DMS 273 (cell line): ENCODE measurements at regions not wholly inside any gene's neighbourhood (a gene's known extent, or its start where the extent isn't known, plus 50 kb on each side); places are given as distances from the start of the nearest gene placed in this dataset.
A peak's percentile ranks its signal among the peaks of the same experiment; 100 is the strongest.
"Not testable (repeated sequence)": the region's sequence is repeated elsewhere in the genome, so short reads cannot be mapped to it uniquely, and the experiment has no call there.

Experiments used
- DNase-seq: peaks from one replicate; lab custom pipeline; 2025; ENCODE audit not compliant: unreplicated experiment; lab: John Stamatoyannopoulos, UW

DNA sequence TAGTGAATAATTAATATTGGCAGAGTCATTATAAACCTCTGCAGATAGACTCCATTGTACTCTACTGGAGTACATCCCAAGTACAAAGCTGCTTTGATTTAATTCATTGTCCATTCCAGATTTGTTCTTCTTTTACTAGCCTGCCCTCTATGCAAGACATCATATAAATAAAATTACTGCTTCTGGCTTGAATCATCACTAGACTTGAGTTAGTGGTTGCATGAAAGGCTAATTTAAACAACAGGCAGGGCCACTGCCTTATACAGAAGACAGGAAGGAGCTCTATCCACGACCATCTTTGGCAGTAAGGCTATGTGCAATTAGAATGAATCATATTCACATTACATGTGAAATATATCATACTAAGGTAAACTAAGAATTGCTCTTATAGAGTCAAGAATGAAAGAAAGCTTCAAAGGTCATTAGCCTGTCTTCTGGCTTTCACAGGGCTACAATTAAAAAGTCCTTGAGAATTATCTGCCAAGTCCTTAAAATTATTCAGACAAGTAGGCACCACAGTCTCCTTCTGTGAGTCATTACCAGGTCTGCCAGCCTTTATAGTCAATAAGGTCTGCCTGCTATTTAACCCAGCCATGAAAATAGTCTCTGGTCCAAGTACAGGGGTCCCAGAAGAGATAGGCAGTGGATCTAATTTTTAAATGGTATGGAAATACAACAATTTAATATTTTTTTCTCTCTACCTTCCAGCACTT lies 631.8 kb downstream of the TMTC2 start:
- peak; percentile 35 for DNase-seq

DNA sequence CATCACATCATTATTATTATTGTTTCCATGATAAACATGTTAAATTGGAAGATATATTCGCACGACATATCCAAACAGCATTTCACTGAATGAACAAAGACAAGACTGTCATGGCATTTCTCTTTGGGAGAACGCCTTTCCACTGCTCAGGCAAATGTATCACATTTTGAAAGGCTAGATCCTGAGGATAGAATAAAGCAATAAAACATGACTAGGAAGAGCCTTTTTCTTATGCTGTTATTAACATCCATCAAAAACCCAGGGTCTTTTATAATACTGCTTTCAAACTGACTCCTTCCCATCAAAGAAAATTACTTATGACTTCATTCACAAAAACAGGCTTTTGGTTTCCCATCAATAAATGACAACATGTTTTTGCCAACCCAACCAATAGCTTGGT lies 630.9 kb downstream of the TMTC2 start:
- DNase-seq, result no peak

DNA sequence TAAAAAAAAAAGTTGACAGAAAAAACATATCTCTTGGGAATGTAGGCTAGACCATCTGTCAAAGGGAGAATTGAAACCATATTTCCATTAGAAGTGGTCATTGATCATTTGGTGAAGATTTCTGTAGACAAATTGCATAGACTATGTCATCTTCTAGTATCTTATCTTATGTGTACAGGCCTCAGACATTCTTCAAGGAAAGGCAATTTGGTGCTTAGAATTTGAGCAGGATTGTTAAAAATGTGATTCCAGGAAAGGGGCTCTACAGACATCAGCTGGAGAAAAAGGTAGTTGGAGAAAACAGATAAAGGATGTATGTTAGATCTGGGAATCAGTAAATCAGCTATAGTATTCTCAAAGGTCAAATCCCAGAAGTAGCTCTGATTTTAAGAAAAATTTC lies 627.1 kb downstream of the TMTC2 start:
- no peak for DNase-seq

DNA sequence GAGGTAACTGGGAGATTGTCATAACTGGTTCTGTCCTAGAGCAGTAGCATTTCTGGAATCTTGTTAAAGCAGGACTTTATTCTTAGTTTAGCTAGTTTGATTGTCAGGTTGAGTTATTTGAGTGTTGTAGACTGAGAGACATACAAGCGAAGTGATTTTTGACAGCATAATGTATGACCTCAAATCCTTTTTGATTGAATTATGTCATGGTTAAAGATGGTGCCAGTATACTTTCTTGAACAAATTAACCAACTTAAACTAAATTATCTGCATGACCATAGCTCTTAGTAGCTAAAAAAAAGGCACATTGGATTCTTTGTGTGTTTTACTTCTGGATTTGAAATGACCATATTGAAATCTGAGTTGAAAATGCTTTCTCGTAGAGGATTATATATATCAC lies 626.6 kb downstream of the TMTC2 start:
- no peak for DNase-seq

DNA sequence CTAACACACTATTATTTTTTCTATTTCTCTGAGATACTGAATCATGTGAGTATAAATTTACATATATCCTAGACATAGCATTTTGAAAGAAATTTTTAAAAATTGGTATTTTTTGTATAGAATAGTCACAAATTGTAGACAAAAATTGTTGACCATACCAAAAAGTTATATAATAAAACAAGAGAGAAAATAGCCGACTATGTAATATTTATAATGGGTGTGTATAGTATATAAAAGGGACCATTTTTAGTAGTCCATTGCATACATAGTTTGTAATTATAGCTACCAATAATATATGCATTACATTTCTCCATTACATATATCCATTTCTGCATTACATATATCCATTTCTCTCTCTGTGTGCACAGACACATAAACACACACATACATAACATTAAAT lies 590.2 kb downstream of the TMTC2 start:
- no peak for DNase-seq

- DNase-seq, result no peak
These were observed 584.5 kb downstream of the TMTC2 start for GRCh38 chr12:83271201-83271600.

- no peak for DNase-seq
These were observed 579.1 kb downstream of the TMTC2 start for GRCh38 chr12:83265808-83266207.

DNA sequence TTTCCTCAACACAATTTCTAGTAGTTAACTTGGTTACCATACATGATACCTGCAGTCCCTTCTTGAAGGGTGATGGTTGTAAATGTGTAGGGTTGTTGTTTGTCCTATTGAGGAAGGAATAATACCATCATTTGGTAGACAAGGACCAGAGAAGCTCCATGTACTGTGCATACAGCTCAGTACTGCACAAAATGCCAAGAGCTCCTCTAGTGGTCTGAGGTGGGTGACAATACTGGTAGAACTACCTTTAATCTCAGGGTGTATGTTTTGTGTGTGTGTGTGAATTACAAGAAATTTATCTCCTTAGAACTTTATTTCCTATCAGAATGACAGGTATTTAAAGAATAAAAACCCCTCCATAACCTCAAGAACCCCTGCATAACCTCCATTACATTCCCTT lies 575.3 kb downstream of the TMTC2 start:
- peak; percentile 0 for DNase-seq

DNA sequence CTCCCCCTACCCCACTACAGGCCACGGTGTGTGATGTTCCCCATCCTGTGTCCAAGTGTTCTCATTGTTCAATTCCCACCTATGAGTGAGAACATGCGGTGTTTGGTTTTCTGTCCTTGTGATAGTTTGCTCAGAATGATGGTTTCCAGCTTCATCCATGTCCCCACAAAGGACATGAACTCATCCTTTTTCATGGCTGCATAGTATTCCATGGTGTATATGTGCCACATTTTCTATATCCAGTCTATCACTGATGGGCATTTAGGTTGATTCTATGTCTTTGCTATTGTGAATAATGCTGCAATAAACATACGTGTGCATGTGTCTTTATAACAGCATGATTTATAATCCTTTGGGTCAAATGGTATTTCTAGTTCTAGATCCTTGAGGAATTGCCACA lies 573.4 kb downstream of the TMTC2 start:
- DNase-seq, result not testable (repeated sequence)

- no peak for DNase-seq
These were observed 571.0 kb downstream of the TMTC2 start for GRCh38 chr12:83257726-83258125.

- DNase-seq, result no peak
These were observed 569.9 kb downstream of the TMTC2 start for GRCh38 chr12:83256562-83256961.

DNA sequence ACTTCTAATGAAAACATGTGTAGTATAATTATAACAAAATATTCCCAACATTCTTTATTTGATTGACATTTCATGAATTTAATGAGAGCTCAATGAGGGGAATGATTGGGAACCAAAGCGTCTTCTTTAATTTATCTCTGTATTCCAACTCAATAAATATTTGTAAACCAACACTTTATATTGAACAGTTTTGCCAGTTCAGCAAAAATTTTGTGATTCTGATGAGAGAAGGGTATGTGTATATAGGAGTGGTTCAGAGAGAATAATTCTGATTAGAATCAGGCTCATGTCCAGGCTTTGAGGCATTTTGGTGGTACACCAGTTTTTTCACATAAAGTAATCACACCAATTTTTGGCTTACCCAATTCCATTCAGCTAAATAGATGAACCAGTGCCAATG lies 564.2 kb downstream of the TMTC2 start:
- DNase-seq, result no peak

DNA sequence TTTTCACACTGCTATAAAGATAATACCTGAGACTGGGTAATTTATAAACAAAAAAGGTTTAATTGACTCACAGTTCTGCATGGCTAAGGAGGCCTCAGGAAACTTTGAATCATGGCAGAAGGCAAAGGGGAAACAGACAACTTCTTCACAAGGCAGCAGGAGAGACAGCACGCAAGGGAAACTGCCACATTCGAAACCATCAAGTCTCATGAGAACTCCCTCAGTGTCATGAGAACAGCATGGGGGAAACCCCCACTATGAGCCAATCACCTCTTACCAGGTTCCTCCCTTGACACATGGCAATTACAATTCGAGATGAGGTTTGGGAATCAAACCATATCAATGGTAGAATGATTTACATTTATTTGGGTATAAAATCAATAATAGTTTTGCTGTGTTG lies 558.5 kb downstream of the TMTC2 start:
- DNase-seq, result no peak

GRCh38 chr12:83244001-83244400 lies 557.3 kb downstream of the TMTC2 start:
- no peak for DNase-seq

DNA sequence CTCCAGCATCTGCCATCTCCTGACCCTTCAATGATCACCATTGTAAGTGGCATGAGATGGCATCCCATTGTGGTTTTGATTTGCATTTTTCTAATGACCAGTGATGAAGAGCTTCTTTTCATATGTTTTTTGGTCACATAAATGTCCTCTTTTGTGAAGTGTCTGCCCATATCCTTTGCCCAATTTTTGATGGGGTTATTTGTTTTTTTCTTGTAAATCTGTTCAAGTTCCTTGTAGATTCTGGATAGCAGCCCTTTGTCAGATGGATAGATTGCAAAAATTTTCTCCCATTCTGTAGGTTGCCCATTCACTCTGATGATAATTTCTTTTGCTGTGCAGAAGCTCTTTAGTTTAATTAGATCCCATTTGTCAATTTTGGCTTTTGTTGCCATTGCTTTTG lies 547.3 kb downstream of the TMTC2 start:
- not testable (repeated sequence) for DNase-seq

DNA sequence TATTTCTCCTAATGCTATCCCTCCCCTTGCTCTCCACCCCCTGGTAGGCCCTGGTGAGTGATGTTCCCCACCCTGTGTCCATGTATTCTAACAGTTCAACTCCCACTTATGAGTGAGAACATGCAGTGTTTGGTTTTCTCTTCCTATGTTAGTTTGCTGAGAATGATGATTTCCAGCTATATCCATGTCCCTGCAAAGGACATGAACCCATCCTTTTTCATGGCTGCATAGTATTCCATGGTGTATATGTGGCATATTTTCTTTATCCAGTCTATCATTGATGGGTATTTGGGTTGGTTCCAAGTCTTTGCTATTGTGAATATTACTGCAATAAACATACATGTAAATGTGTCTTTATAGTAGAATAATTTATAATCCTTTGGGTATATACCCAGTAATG lies 540.3 kb downstream of the TMTC2 start:
- DNase-seq, result not testable (repeated sequence)

- no peak for DNase-seq
These were observed 539.1 kb downstream of the TMTC2 start for GRCh38 chr12:83225806-83226205.

- DNase-seq, result no peak
These were observed 537.3 kb downstream of the TMTC2 start for GRCh38 chr12:83224012-83224411.

- DNase-seq, result no peak
These were observed 534.1 kb downstream of the TMTC2 start for GRCh38 chr12:83220774-83221173.

DNA sequence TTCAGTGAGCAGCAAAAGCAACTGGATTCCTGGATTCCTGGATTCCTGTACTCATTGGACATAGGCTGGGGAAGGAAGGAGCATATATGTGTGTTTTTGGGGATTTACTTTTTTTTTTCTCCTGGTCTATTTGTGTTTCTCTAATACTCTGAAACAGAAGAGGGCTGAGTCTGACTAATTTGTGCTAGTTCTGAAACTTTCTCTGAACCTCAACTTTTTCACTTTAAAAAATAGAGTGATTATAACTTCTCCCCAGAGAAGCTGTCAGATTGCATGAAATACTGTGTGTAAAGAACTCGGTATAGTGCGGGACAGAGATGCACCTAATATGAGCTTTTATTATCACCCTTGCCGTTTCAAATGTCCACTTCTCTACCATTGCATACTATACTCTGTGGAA lies 529.5 kb downstream of the TMTC2 start:
- DNase-seq, result no peak

DNA sequence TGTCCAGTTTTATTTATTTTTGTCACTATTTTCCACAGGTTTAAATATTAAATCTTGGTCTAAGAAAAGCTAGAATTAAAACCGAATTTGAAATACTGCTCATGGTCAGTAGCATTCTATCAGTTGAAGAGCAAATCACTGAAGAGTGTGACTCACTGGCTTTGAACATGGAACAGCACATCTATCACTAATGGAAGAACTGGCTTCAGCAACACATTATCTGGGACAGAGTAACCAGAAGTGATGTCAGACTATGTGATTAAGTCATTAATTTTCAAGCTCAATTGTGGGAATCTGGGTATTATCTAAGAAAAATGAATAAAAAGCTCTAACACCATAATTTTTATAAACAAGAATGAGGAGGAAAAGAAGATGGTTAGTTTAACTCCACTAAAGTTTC lies 527.5 kb downstream of the TMTC2 start:
- no peak for DNase-seq

DNA sequence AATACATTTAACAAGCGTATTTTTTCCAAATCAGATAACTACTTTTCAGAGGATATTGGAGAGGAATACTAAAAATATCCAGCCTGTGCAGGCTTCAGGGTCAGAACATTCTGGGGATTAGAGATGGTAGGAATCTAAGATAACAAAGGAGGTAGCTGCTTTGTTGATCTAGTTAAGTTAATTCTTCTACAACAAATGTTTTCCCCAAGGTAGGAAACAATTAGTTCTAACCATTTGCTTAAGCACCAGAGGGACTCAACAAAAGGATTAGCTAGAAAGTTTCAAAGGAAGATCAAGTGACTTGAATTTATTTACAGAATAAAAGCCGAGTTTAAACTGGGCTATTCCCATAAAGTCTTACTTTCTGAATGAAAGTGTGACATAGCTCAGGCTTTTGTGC lies 524.2 kb downstream of the TMTC2 start:
- DNase-seq, result no peak

DNA sequence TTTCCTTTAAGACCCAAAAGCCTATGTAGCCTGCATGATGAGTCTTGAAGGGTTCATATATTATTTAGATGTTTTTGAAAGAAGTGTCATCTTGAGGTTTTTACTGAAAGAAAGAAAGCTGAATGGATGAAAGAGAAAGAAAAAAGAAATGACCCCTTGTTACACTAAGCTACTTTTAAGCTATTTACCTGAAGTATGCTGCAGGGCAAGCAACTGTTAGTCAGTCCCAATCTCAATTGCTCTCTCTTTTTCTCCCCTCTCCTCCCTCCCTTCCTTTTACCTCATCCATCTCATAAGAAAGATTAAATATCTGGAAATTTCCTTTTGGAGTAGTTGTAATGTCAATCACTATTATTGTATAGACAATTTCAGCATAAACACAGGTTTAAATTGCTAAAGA lies 512.4 kb downstream of the TMTC2 start:
- no peak for DNase-seq
